ENCODE measurements at regions not wholly inside any gene's neighbourhood (a gene's known extent, or its start where the extent isn't known, plus 50 kb on each side); places are given as distances from the start of the nearest gene placed in this dataset.

GRCh38 chr11:13105237-13105844 is 96.2 kb downstream of the RASSF10 start:
- H3K27ac ChIP-seq, result no peak overlapping the region
- no peak for TF ChIP-seq CTCF (conservative IDR thresholded peaks at IDR 0.05)

GRCh38 chr11:13107544-13108044 is 98.5 kb downstream of the RASSF10 start:
- no peak overlapping the region for H3K27ac ChIP-seq
- TF ChIP-seq CTCF (conservative IDR thresholded peaks at IDR 0.05), result no peak

- H3K27ac ChIP-seq, result no peak overlapping the region
- no peak for TF ChIP-seq CTCF (conservative IDR thresholded peaks at IDR 0.05)
Observed at GRCh38 chr11:13108416-13108815, 99.3 kb downstream of the RASSF10 start.

- no peak overlapping the region for H3K27ac ChIP-seq
- TF ChIP-seq CTCF (conservative IDR thresholded peaks at IDR 0.05), result no peak
Observed at GRCh38 chr11:13109616-13110015, 100.5 kb downstream of the RASSF10 start.

GRCh38 chr11:13110145-13110544 is 101.0 kb downstream of the RASSF10 start:
- H3K27ac ChIP-seq, result no peak overlapping the region
- TF ChIP-seq CTCF (conservative IDR thresholded peaks at IDR 0.05), result no peak

- TF ChIP-seq CTCF (conservative IDR thresholded peaks at IDR 0.05), result no peak
- H3K27ac ChIP-seq, result no peak overlapping the region
Observed at GRCh38 chr11:13110929-13111812, 102.1 kb downstream of the RASSF10 start.

GRCh38 chr11:13111813-13112130 is 102.7 kb downstream of the RASSF10 start:
- TF ChIP-seq CTCF (conservative IDR thresholded peaks at IDR 0.05), result no peak
- no peak overlapping the region for H3K27ac ChIP-seq

Measured in VCaP (cell line).